Activated T-cell treated with anti-CD3 and anti-CD28 coated beads, Interleukin-2, amount 50 U/mL, for 4 hours (primary cell): ENCODE measurements at regions not wholly inside any gene's neighbourhood (a gene's known extent, or its start where the extent isn't known, plus 50 kb on each side); places are given as distances from the start of the nearest gene placed in this dataset.

Experiments used
- ATAC-seq, 2 donors: fragments of 200-7000 bp; cut with Tn5 transposase; one replicate each; pipeline ENCODE4 v1.10.0; 2021
- DNase-seq: peaks from one replicate; pipeline ENCODE4 v3.0.0-alpha.2; 2020
- H3K27me3 Mint-ChIP-seq: one replicate; pipeline ENCODE4 v1.8.0; 2021; ENCODE audit warnings: low read depth, mixed read lengths
- H3K36me3 Mint-ChIP-seq: one replicate; pipeline ENCODE4 v1.8.0; 2022; ENCODE audit warnings: mixed read lengths; ENCODE audit not compliant: insufficient read depth
- H3K4me1 Mint-ChIP-seq: one replicate; pipeline ENCODE4 v1.8.0; 2021; ENCODE audit warnings: low read depth, mixed read lengths
- H3K4me3 Mint-ChIP-seq: one replicate; pipeline ENCODE4 v1.8.0; 2021; ENCODE audit warnings: mild to moderate bottlenecking, moderate library complexity, mixed read lengths
- H3K9me3 Mint-ChIP-seq: one replicate; pipeline ENCODE4 v1.8.0; 2021; ENCODE audit warnings: mixed read lengths

GRCh38 chr5:20498926-20499325, 510.9 kb upstream of the CDH18 start:
- H3K9me3 Mint-ChIP-seq = peaks cover 16% of the 10 kb centered on the region
- no peaks in the 10 kb centered on the region for H3K27me3 Mint-ChIP-seq
- no peak for ATAC-seq
- H3K4me1 Mint-ChIP-seq = no peaks in the 10 kb centered on the region
- H3K4me3 Mint-ChIP-seq = no peak overlapping the region
- no peak for DNase-seq
- no peaks in the 10 kb centered on the region for H3K36me3 Mint-ChIP-seq

GRCh38 chr5:20498102-20498501, 510.1 kb upstream of the CDH18 start:
- H3K9me3 Mint-ChIP-seq = peaks cover 16% of the 10 kb centered on the region
- no peaks in the 10 kb centered on the region for H3K36me3 Mint-ChIP-seq
- no peak for ATAC-seq
- H3K27me3 Mint-ChIP-seq = no peaks in the 10 kb centered on the region
- no peak for DNase-seq
- no peak overlapping the region for H3K4me3 Mint-ChIP-seq
- no peaks in the 10 kb centered on the region for H3K4me1 Mint-ChIP-seq

- Mint-ChIP-seq H3K9me3 (peaks cover 16% of the 10 kb centered on the region), H3K4me3 (no peak overlapping the region), H3K36me3 (no peaks in the 10 kb centered on the region), H3K27me3 (no peaks in the 10 kb centered on the region), H3K4me1 (no peaks in the 10 kb centered on the region)
- ATAC-seq (no peak), DNase-seq (no peak)
Measured at GRCh38 chr5:20497356-20497755, 509.4 kb upstream of the CDH18 start.

GRCh38 chr5:20494706-20495105, 506.7 kb upstream of the CDH18 start:
- no peaks in the 10 kb centered on the region for H3K27me3 Mint-ChIP-seq
- no peaks in the 10 kb centered on the region for H3K4me1 Mint-ChIP-seq
- no peak for ATAC-seq
- DNase-seq = no peak
- no peaks in the 10 kb centered on the region for H3K36me3 Mint-ChIP-seq
- no peak overlapping the region for H3K4me3 Mint-ChIP-seq
- peaks cover 12% of the 10 kb centered on the region for H3K9me3 Mint-ChIP-seq

- H3K9me3 Mint-ChIP-seq = no peaks in the 10 kb centered on the region
- H3K27me3 Mint-ChIP-seq = no peaks in the 10 kb centered on the region
- no peaks in the 10 kb centered on the region for H3K4me1 Mint-ChIP-seq
- DNase-seq = no peak
- no peaks in the 10 kb centered on the region for H3K36me3 Mint-ChIP-seq
- ATAC-seq = no peak
- H3K4me3 Mint-ChIP-seq = no peak overlapping the region
Measured at GRCh38 chr5:20486826-20487225, 498.8 kb upstream of the CDH18 start.

- Mint-ChIP-seq H3K36me3 (no peaks in the 10 kb centered on the region), H3K27me3 (no peaks in the 10 kb centered on the region), H3K9me3 (peaks cover 12% of the 10 kb centered on the region), H3K4me3 (no peak overlapping the region), H3K4me1 (no peaks in the 10 kb centered on the region)
- no peak for ATAC-seq
- no peak for DNase-seq
Measured at GRCh38 chr5:20476016-20476415, 488.0 kb upstream of the CDH18 start.

- no peaks in the 10 kb centered on the region for H3K36me3 Mint-ChIP-seq
- no peak overlapping the region for H3K4me3 Mint-ChIP-seq
- H3K4me1 Mint-ChIP-seq = no peaks in the 10 kb centered on the region
- peaks cover 7% of the 10 kb centered on the region for H3K9me3 Mint-ChIP-seq
- no peak for DNase-seq
- ATAC-seq = no peak
- no peaks in the 10 kb centered on the region for H3K27me3 Mint-ChIP-seq
Measured at GRCh38 chr5:20470997-20471396, 483.0 kb upstream of the CDH18 start.

GRCh38 chr5:20469792-20470191, 481.8 kb upstream of the CDH18 start:
- no peak for DNase-seq
- Mint-ChIP-seq H3K4me3 (no peak overlapping the region), H3K27me3 (no peaks in the 10 kb centered on the region), H3K9me3 (peaks cover 11% of the 10 kb centered on the region), H3K36me3 (no peaks in the 10 kb centered on the region), H3K4me1 (no peaks in the 10 kb centered on the region)
- ATAC-seq = no peak

GRCh38 chr5:20469390-20469789, 481.4 kb upstream of the CDH18 start:
- no peaks in the 10 kb centered on the region for H3K4me1 Mint-ChIP-seq
- no peak overlapping the region for H3K4me3 Mint-ChIP-seq
- no peak for ATAC-seq
- H3K36me3 Mint-ChIP-seq = no peaks in the 10 kb centered on the region
- H3K27me3 Mint-ChIP-seq = no peaks in the 10 kb centered on the region
- peaks cover 15% of the 10 kb centered on the region for H3K9me3 Mint-ChIP-seq
- DNase-seq = no peak

GRCh38 chr5:20466512-20466911, 478.5 kb upstream of the CDH18 start:
- H3K4me1 Mint-ChIP-seq = no peaks in the 10 kb centered on the region
- no peaks in the 10 kb centered on the region for H3K27me3 Mint-ChIP-seq
- no peak for ATAC-seq
- no peaks in the 10 kb centered on the region for H3K36me3 Mint-ChIP-seq
- no peak overlapping the region for H3K4me3 Mint-ChIP-seq
- no peak for DNase-seq
- H3K9me3 Mint-ChIP-seq = peaks cover 23% of the 10 kb centered on the region

- Mint-ChIP-seq H3K36me3 (no peaks in the 10 kb centered on the region), H3K27me3 (no peaks in the 10 kb centered on the region), H3K4me3 (no peak overlapping the region), H3K4me1 (no peaks in the 10 kb centered on the region), H3K9me3 (peaks cover 26% of the 10 kb centered on the region)
- no peak for ATAC-seq
- no peak for DNase-seq
Measured at GRCh38 chr5:20463206-20463605, 475.2 kb upstream of the CDH18 start.

GRCh38 chr5:20446121-20446520, 458.1 kb upstream of the CDH18 start:
- no peak for DNase-seq
- Mint-ChIP-seq H3K36me3 (no peaks in the 10 kb centered on the region), H3K27me3 (no peaks in the 10 kb centered on the region), H3K4me1 (no peaks in the 10 kb centered on the region), H3K4me3 (no peak overlapping the region), H3K9me3 (peaks cover 11% of the 10 kb centered on the region)
- ATAC-seq = no peak

- DNase-seq = no peak
- no peak overlapping the region for H3K4me3 Mint-ChIP-seq
- no peaks in the 10 kb centered on the region for H3K27me3 Mint-ChIP-seq
- H3K9me3 Mint-ChIP-seq = peaks cover 11% of the 10 kb centered on the region
- H3K36me3 Mint-ChIP-seq = no peaks in the 10 kb centered on the region
- no peaks in the 10 kb centered on the region for H3K4me1 Mint-ChIP-seq
- no peak for ATAC-seq
Measured at GRCh38 chr5:20445326-20445860, 457.4 kb upstream of the CDH18 start.

- H3K9me3 Mint-ChIP-seq = peaks cover 5% of the 10 kb centered on the region
- H3K4me3 Mint-ChIP-seq = no peak overlapping the region
- DNase-seq (no peak), ATAC-seq (no peak)
- H3K4me1 Mint-ChIP-seq = no peaks in the 10 kb centered on the region
- no peaks in the 10 kb centered on the region for H3K27me3 Mint-ChIP-seq
- no peaks in the 10 kb centered on the region for H3K36me3 Mint-ChIP-seq
Measured at GRCh38 chr5:20434786-20435185, 446.8 kb upstream of the CDH18 start.

GRCh38 chr5:20420991-20421595, 433.1 kb upstream of the CDH18 start:
- no peak overlapping the region for H3K4me3 Mint-ChIP-seq
- ATAC-seq (no peak), DNase-seq (no peak)
- no peaks in the 10 kb centered on the region for H3K27me3 Mint-ChIP-seq
- peaks cover 18% of the 10 kb centered on the region for H3K9me3 Mint-ChIP-seq
- H3K4me1 Mint-ChIP-seq = no peaks in the 10 kb centered on the region
- H3K36me3 Mint-ChIP-seq = no peaks in the 10 kb centered on the region
